ENCODE measurements at regions not wholly inside any gene's neighbourhood (a gene's known extent, or its start where the extent isn't known, plus 50 kb on each side); places are given as distances from the start of the nearest gene placed in this dataset.

DNA sequence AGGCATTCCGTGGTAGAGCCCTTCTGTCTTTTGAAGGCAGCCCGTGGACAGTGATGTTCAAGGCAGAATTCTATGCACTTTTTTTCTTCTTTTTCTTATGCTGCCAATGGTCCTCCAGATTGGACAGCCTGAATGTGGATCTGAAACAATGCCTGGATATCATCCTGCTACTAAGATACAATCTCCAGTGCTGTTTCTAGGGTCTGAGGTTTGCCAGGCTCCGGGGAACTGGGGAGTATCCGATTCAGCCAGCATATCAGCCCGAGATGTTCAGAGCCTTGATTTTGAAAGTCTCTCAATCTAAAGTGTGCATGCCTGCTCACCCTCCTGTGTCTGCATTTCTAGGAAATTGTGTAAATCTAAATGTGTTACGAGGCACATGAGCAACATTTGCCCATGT, 103.8 kb upstream of the WWC1 start:
- Histone ChIP-seq H2AFZ (ENCODE audit: low read depth, low read length) (no peak overlapping the region), H3K9me1 (replicated peaks; ENCODE audit: control insufficient read depth, extremely low read depth, insufficient read depth, low read length) (no peaks in the 10 kb centered on the region), H3K4me1 (ENCODE audit: control insufficient read depth, extremely low read depth, insufficient read depth, low read length) (no peaks in the 10 kb centered on the region), H3K36me3 (ENCODE audit: control insufficient read depth in 2 of 2, extremely low read depth in 1 of 2, insufficient read depth in 2 of 2, low read length in 2 of 2) (no peaks in the 10 kb centered on the region), H3K27ac (ENCODE audit: insufficient read depth, low read depth, low read length) (no peak overlapping the region), H3K4me3 (replicated peaks in 1 of 3; ENCODE audit: insufficient read depth in 1 of 3, low read depth in 1 of 3, low read length in 3 of 3) (no peak overlapping the region), H3K4me2 (ENCODE audit: insufficient read depth, low read length) (no peak overlapping the region), H3K9me3 (replicated peaks; ENCODE audit: control insufficient read depth, insufficient read depth, low read length) (no peaks in the 10 kb centered on the region), H3K27me3 (ENCODE audit: control insufficient read depth in 2 of 2, insufficient read depth in 2 of 2, low read length in 2 of 2) (no peaks in the 10 kb centered on the region), H4K20me1 (replicated peaks; ENCODE audit: control insufficient read depth, extremely low read depth, insufficient read depth, low read length) (no peaks in the 10 kb centered on the region), H3K79me2 (ENCODE audit: control insufficient read depth, insufficient read depth, low read length) (no peaks in the 10 kb centered on the region), H3K9ac (replicated peaks; ENCODE audit: extremely low read depth, insufficient read depth, low read length) (no peak overlapping the region)
- ChIA-PET CTCF (no interaction called here), POLR2A (no interaction called here)
- BruUV-seq (replicated peaks): no TSS peak
- TF ChIP-seq MYC (IDR thresholded peaks at IDR 0.05; ENCODE audit: low read depth, low read length) (no peak), GATA2 (IDR thresholded peaks at IDR 0.05; ENCODE audit: insufficient read depth, insufficient read length, low read depth, low read length) (no peak), POLR2A (IDR thresholded peaks at IDR 0.05; ENCODE audit: low read depth, low read length) (no peak)
- TF ChIP-seq, protein P1, sequence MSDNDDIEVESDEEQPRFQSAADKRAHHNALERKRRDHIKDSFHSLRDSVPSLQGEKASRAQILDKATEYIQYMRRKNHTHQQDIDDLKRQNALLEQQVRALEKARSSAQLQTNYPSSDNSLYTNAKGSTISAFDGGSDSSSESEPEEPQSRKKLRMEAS (IDR thresholded peaks at IDR 0.05; ENCODE audit: insufficient read depth, insufficient read length): no peak
- intact Hi-C loops (cut with micrococcal nuclease): no loop called here
- DNase-seq (ENCODE audit: low read depth, low spot score) (no peak), FAIRE-seq (no peak)
- dilution Hi-C loops (cut with MboI; ENCODE audit: extremely low pct_ligation_motif_present, low sequenced_read_pairs): no loop called here

DNA sequence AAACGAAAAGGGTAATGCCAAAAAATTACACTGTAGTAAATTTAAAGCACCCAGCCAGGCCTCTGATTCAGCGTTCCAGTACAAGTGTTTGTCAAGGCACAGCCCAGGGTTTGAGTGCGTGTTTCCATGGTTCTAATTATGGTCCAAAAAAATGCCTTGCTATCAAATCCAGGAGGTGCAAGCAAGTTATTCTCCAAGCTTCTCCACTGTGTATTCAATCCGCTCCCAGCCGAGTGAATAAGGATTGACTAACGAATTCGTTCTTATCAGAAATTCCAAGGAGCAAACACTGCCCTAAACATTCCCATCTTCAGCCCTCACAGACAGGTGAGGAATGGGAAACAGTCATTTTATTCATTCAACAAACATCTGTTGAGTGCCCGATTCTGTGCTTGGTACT, 103.3 kb upstream of the WWC1 start:
- H3K4me1 ChIP-seq (ENCODE audit: control insufficient read depth, extremely low read depth, insufficient read depth, low read length): no peaks in the 10 kb centered on the region
- H3K9me1 ChIP-seq (replicated peaks; ENCODE audit: control insufficient read depth, extremely low read depth, insufficient read depth, low read length): no peaks in the 10 kb centered on the region
- H4K20me1 ChIP-seq (replicated peaks; ENCODE audit: control insufficient read depth, extremely low read depth, insufficient read depth, low read length): no peaks in the 10 kb centered on the region
- TF ChIP-seq FOS (IDR thresholded peaks at IDR 0.05; ENCODE audit: borderline replicate concordance, insufficient read depth, low read length): no peak
- TF ChIP-seq MYC (IDR thresholded peaks at IDR 0.05; ENCODE audit: low read depth, low read length): no peak
- TF ChIP-seq, protein P1 (IDR thresholded peaks at IDR 0.05; ENCODE audit: insufficient read depth, insufficient read length): no peak
- no peak for TF ChIP-seq POLR2A (IDR thresholded peaks at IDR 0.05; ENCODE audit: low read depth, low read length)
- TF ChIP-seq POLR2AphosphoS5 (IDR thresholded peaks at IDR 0.05; ENCODE audit: insufficient read depth, low read depth, low read length): no peak
- TF ChIP-seq, protein P2, sequence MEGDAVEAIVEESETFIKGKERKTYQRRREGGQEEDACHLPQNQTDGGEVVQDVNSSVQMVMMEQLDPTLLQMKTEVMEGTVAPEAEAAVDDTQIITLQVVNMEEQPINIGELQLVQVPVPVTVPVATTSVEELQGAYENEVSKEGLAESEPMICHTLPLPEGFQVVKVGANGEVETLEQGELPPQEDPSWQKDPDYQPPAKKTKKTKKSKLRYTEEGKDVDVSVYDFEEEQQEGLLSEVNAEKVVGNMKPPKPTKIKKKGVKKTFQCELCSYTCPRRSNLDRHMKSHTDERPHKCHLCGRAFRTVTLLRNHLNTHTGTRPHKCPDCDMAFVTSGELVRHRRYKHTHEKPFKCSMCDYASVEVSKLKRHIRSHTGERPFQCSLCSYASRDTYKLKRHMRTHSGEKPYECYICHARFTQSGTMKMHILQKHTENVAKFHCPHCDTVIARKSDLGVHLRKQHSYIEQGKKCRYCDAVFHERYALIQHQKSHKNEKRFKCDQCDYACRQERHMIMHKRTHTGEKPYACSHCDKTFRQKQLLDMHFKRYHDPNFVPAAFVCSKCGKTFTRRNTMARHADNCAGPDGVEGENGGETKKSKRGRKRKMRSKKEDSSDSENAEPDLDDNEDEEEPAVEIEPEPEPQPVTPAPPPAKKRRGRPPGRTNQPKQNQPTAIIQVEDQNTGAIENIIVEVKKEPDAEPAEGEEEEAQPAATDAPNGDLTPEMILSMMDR (IDR thresholded peaks at IDR 0.05; ENCODE audit: extremely low read depth in 1 of 2, insufficient read depth in 1 of 2, low read depth in 1 of 2, low read length in 2 of 2): no peak
- TF ChIP-seq GATA2 (IDR thresholded peaks at IDR 0.05; ENCODE audit: insufficient read depth, insufficient read length, low read depth, low read length): no peak
- no peak for TF ChIP-seq EZH2 (IDR thresholded peaks at IDR 0.05; ENCODE audit: borderline replicate concordance, low read depth, low read length, severe bottlenecking)
- no peak for TF ChIP-seq JUN (IDR thresholded peaks at IDR 0.05; ENCODE audit: borderline replicate concordance, insufficient read depth, insufficient read length, low read depth)
- dilution Hi-C loops (cut with MboI; ENCODE audit: extremely low pct_ligation_motif_present, low sequenced_read_pairs): no loop called here
- H3K9me3 ChIP-seq (replicated peaks; ENCODE audit: control insufficient read depth, insufficient read depth, low read length): no peaks in the 10 kb centered on the region
- no peak for DNase-seq (ENCODE audit: low read depth, low spot score)
- CTCF ChIA-PET: no interaction called here
- no peaks in the 10 kb centered on the region for H3K79me2 ChIP-seq (ENCODE audit: control insufficient read depth, insufficient read depth, low read length)
- no peak overlapping the region for H3K27ac ChIP-seq (ENCODE audit: insufficient read depth, low read depth, low read length)
- no peak overlapping the region for H3K4me2 ChIP-seq (ENCODE audit: insufficient read depth, low read length)
- no peak overlapping the region for H3K9ac ChIP-seq (replicated peaks; ENCODE audit: extremely low read depth, insufficient read depth, low read length)
- H3K27me3 ChIP-seq (ENCODE audit: control insufficient read depth in 2 of 2, insufficient read depth in 2 of 2, low read length in 2 of 2): no peaks in the 10 kb centered on the region
- POLR2A ChIA-PET: no interaction called here
- H2AFZ ChIP-seq (ENCODE audit: low read depth, low read length): no peak overlapping the region
- no peaks in the 10 kb centered on the region for H3K36me3 ChIP-seq (ENCODE audit: control insufficient read depth in 2 of 2, extremely low read depth in 1 of 2, insufficient read depth in 2 of 2, low read length in 2 of 2)
- intact Hi-C loops (cut with micrococcal nuclease): no loop called here
- H3K4me3 ChIP-seq (replicated peaks in 1 of 3; ENCODE audit: insufficient read depth in 1 of 3, low read depth in 1 of 3, low read length in 3 of 3): no peak overlapping the region
- no peak for FAIRE-seq
- no TSS peak for BruUV-seq (replicated peaks)

Measured in endothelial cell of umbilical vein (primary cell).